ENCODE measurements at regions not wholly inside any gene's neighbourhood (a gene's known extent, or its start where the extent isn't known, plus 50 kb on each side); places are given as distances from the start of the nearest gene placed in this dataset.
"Not testable (repeated sequence)": the region's sequence is repeated elsewhere in the genome, so short reads cannot be mapped to it uniquely, and the experiment has no call there.

DNA sequence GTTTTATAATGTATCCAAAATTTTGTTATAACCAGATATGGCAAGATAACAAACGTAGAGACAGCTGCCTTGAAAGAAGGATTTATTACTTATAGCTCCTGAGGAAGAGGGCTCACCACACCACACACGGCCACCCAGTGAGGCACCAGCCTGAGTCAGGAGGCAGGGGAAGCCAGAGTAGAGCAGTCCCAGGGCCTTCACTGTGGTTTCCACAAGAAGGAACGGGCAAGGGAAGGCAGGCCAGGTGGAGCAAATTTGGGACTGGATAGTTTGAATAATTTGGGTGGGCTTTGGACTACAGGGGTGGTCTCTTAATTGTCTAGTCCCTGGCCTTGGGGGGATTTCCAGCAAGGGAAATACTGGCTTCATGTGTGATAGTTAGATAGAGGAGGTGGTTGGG is 72.5 kb downstream of the RRAGC start:
- no peak for DNase-seq

DNA sequence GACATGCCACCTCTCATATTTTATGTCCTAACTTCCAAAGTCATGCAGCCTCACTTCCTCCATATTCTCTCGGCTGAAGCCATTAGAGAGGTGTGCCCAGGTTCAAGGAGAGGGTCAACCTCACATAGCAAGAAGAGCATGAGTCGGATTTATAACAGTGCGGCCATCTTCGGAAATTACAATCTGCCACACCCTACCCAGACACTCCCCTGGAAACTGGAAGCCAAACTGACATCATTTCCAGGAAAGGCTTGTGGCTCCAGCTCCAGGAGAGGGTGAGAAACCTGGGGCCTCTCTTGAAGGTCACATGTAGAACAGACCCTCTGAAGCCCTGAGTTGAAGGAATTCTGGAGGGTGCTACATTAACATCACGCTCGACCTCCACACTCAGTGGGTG is 73.5 kb downstream of the RRAGC start:
- DNase-seq: no peak

DNA sequence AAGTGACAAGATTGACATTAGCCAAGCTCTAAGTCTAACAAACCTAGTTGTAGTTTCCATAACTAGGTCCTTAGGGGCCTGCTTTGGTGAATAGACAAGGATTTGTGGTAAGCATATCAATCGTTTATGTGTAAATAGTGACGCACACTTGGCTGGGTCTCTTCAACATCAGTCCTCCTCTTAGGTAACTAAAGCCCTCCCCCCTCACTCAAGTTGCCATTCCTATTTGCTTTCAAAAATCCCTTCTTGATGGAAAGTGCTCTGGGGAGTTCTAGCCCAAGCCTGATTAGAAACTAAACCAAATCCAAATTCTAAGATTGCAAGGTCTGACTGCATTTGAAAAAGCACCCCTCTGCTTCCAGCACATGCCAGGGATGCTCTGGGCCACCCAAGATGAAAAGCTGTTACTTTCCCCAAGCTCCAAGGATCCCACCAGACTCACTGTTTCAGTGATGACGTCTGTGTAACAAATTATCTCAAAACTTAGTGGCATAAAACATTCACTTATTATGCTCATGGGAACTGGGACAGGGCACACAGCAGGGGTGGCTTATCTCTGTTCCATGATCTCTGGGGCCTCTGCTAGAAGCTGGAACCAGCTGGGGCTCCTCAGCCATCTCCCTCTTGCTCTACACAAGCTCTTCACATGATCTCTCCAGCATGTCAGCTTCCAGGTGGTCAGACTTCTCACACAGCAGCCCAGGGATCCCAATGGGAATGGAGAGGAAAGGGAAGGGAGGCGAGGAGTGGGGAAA is 74.1 kb downstream of the RRAGC start:
- DNase-seq: no peak

DNA sequence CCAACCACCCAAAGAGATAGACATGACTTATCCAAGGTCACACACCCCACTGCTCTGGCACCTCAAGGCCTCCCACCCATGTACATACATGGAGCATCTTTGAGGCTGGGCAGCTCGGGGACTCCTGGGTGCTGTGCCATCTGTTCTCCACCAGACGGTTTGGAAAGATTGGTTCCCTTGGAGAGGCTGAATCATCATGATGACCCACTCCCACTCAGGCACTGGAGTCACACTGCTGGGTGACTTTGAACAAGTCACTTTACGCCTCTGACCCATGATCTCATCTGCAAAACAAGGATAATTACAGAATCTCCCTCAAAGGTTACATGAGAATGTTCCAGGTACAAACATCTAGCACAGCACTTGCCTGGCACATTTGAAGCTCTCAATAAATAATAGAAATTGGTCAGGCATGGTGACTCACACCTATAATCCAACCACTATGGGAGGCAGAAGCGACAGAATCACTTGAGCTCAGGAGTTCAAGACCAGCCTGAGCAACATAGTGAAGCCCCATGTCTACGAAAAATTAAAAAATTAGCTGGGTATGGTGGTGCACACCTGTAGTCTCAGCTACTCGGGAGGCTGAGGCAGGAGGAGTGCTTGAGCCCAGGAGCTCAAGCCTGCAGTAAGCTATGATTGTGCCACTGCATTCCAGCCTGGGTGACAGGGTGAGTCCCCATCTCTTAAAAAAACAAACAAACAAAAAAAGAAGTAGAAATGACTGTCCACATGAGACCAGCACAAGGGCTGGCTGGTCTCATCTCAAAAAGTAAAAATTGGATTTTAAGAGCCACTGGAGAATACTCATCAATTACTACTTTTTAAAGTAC is 74.9 kb downstream of the RRAGC start:
- DNase-seq: peak; percentile 26 to 66 (median 54)

DNA sequence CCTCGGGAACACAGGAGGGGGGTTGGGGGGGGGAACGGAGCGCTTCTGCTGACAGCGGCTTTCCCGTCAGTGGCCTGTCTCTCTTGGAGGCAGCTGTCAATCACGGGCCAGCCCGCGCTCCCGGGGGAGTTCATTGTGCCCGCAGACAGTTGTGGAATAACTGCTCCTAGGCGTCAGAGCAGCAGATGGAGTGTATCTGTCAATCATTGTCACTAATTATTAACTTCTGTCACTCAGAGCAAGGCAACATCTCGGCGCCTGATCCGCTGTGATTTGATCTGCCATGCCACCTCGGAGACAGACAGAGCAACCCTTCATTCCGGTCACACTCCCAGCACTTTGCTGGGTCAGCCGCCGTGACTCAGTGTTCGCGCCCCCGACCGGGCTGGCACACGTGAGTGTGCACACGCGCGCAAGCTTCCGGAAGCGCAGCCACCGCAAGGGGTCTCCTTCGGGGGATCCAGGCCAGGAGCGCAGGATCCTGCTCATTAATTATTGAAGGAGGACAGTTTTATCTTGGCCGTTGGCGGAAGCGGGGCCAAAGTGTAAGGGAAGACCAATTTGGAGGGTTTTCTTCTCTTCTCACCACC is 75.8 kb downstream of the RRAGC start:
- DNase-seq: peak in 1 of 4 experiments; percentile 15

DNA sequence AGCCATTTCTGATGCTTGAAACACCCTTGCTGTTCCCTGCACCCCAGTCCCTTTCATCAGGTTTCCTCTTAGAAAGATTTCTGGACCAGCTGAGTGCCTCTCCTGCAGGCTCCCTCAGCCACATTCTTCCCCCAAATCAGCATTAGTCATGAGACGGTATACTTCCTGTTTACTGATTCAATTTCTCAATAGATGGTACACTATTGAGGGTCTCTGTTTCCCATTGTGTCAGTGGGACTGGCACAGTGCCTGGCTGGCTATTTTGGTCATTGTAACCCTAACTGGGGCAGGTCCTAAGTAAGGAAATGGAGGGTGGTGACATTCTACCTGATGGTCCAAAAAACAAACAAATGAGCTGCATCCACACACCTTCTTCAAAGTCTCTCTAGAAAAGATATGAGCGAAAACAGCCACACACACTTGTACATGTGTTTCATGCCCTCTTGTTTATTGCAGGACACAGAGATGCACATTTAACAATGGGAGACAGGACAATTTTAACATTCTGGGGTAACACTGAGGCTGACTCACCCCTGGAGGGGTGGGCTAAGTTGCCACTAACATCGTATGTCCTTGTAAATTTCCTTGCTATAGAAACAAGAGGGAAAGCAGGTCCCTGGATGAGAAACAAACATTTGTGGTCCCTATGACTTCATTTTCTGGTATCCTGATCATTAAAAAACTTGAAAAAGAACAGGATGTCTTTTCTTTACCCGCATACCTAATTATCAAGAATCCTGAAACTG is 77.5 kb downstream of the RRAGC start:
- peak in 2 of 4 experiments; percentile 13 to 14 for DNase-seq

DNA sequence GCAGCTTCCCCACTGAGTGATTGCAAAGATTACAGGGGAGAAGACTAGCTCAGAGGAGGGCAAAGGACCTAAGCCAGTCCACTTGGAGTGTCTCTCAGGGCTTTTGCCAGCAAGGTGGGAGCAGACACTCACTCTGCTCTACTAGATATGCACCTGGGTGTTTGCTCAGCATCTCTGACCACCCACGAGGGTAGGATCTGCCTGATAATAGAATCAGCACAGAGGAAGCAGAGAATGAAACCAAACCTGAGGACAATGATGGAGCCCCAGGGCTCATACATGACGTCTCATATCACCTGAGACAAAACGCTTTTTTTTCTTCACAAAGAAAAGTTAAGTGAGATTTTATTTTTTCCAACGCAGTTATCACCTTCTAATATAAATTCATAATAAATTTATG is 79.4 kb downstream of the RRAGC start:
- DNase-seq: no peak

DNA sequence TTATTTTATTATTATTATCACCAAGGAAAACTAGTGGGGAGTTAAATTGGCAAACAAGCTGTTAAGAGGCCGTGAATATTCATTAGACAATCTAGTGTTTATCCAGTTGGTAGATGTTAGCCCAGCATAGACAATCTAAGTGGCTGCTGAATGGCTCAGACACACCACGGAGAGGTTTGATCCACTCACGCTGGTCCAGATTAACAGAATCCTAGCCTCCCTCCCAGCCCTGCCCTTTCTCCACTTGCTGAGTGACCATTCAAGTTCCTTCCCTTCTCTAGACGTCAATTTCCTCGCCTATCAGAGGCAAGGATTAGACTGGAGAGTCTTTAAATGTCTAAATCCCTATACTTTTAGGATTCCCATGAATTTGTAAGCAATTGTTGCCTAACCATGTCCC is 80.1 kb downstream of the RRAGC start:
- DNase-seq: no peak

DNA sequence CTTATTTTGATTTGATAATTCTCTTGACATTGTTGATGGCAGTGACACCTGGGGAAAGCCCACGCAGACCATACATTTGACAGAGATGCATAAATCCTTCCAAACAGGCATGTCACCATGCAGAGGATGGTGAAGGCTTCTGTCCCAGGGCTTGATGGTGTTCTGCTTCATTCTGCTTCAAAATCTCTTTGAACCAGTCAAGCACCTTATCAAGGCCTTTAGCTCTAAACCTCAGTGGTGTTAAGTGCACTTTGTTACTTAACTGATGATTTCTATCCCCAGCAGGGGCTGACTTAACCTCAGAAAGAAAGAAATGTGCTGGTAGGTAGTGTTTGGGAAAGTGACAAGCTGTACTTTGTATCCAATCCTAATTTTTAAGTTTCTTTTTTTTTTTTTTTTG is 81.1 kb downstream of the RRAGC start:
- DNase-seq: no peak

DNA sequence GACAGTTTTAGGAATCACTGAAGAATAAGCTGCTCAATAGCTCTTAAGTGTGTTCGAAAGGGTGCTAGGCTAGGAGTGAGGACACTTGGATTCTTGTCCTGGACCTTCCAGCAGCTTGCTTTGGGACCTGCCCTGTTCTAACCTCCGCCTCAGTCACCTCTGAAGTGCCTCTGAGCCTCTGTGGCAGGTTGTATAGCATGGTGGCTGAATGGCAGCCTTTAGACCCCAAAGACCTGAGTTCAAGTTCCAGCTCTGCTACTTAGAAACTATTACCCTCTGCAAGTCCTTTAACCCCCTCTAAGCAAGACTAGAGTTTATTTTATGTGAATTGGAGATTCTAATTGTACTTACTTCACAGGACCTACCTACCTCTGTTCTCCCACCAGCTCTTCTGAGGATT is 81.5 kb downstream of the RRAGC start:
- no peak for DNase-seq

DNA sequence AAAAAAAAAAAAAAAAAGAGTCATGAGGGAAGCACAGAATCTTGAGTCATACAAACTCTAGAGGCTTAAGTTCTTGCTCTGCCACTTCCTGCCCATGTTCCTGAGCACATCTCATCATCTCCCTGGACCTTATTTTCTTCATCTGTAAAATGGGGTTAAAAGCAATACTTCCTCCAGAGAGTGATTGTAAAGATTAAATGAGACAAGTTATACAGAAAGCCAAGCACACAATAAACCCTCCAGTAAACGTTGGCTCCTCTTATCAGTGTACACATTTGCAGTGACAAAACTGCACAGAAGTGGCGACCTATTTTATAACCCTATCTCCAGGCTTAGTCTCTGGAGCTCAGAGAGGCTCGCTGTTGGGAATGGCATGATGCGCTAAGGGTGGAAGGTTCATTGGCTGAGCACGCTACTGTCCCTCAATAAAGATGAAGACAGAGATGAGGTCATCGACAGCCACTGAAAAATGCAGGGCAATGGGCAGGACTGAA is 82.1 kb downstream of the RRAGC start:
- no peak for DNase-seq

DNA sequence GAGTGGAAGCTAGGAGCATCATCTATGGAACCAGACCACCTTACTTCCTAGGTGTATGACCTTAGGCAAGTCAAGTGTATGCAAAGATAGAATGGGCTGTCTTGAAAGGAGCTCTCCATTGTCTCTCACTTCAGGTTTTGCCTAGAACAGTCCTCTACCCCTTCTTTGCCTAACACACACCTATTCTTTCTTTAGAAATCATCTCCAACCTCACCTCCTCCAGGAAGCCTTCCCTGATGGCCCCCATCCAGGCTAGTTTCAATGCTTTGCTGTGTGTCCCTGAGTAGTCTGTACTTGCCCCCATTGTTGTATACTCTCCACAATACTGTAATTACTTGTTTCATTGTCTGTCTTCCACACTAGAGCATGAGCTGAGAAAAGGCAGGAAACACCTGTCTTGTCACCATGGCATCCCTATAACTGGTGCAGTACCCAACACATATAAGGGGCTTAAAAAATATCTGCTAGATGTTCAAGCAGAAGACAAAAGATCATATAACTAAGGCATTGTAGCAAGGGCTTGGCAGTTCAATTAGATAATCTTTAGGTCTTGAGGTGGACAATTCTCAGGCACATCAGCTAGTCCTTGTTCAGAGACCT is 83.0 kb downstream of the RRAGC start:
- no peak for DNase-seq

DNA sequence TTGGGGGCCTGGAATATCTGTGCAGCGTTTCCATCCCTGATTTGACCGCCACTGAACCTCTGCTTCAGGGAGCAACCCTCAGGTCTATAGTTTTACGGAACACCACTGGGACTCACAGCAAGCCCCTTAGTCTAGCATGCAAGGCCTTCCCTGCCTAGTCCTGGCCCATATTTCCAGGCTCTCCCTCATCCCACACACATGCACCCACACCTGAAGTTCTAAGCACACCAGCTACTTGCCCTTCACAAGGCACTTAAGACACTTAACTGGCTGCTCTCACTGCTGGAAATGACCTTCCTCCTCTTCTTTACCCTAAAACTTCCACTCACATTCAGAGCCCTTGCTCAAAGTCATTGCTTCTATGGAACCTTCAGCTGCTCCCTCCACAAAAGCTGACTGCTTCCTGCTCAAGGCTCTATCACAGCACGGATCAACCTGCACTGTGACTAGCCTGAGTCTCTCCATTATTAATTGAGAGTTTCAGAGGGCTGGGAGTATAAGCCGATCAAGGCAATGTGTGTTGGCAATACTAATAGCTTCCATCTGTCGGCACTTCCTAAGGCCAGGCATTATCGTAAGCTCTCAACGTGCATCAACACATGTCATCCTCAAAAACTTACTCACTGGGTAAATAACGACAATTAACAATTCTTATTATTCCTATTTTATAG is 84.3 kb downstream of the RRAGC start:
- no peak for DNase-seq

DNA sequence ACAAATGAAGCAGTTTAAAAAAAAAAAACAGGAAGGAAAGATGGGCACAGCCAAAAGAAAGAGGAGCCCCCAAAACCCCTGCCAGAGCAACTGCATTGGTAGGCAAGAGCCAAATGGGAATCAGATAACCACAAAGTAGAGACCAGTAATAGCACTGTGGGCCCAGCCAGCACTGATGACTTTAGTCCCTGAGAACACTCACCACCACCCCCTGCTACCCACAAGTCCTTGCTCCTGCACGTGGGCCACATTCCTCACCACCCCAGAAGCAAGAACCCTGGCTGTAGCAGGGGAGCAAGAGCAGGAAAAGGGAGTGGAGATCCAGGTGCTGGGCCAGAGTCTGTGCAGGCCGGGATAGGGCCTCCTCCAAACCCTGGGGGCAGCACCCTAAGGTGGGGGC is 86.1 kb downstream of the RRAGC start:
- no peak for DNase-seq

DNA sequence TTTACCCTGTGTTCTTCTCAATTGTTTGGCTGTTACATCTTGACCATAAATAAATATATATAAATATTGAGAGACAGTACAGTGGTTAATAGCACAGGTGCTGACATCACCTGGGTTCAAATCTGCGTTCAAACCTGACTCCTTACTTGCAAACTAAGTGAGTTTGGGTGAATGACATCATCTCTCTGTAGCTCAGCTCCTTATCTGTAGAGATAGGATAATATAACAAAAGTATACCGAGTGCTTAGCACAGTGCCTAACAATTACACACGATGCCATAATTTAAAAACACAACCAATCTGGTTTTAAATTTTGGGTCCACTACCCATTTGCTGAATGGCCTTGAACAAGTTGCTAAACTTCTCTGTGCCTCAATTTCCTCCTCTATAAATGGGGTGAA is 86.6 kb downstream of the RRAGC start:
- no peak for DNase-seq

DNA sequence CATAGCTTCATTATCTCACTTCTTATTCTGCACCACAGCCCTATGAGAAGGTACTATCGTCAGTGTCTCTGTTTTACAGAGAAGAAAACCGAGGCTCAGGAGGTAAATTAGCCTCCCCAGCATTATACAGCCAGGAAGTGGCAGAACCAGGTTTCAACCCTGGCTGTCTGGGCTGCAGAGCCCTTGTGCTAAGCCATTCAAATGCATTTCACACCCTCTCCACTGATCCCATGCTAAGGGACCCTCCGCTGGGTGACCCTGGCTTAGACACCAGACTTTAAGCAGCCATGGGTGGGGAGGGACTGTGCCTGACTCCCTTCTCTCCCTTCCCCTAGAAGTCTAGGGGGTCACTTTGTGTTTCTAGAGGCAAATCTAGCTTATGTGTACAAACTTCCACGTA is 87.5 kb downstream of the RRAGC start:
- DNase-seq: no peak

DNA sequence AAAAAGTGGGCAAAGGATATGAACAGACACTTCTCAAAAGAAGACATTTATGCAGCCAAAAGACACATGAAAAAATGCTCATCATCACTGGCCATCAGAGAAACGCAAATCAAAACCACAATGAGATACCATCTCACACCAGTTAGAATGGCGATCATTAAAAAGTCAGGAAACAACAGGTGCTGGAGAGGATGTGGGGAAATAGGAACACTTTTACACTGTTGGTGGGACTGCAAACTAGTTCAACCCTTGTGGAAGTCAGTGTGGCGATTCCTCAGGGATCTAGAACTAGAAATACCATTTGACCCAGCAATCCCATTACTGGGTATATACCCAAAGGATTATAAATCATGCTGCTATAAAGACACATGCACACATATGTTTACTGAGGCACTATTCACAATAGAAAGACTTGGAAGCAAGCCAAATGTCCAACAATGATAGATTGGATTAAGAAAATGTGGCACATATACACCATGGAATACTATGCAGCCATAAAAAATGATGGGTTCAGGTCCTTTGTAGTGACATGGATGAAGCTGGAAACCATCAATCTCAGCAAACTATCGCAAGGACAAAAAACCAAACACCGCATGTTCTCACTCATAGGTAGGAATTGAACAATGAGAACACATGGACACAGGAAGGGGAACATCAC is 88.9 kb downstream of the RRAGC start:
- not testable (repeated sequence) for DNase-seq

DNA sequence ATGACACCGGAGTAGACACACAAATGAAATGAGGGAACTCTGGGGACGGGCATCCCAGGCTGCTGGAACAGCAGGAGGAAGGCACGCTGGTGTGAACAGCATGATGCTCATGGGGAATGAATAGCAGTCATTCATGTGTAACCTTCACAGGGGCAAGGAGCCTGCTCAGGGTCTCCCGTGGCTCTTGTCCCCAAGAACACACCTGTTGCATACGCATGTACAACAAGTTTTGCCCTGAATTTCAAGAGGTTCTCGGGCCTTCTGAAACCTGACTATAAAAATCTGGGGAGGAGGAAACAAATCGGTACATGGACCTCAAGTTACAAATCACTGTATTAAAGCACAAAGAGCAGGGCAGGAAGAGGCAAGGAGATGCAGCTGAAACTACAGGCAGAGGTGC is 93.4 kb downstream of the RRAGC start:
- DNase-seq: no peak

DNA sequence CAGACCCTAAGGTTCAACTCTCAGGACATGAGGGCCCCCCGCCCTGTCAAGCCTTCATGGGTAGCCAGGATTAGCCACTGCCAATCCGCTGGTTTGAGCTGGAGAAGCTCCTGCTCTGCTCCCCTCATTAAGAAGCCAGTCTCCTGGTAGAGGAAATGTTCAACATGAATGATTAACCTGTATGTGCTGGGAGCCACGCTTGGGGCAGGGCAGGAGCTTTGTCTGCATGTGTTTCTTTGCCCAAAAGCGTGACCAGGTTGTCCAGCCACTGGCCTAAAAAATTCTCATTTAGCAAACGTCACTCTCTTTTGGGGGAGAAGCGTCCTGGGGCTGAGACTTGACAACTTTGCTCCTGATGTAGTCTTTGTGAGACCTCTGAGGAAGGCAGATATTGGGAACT is 96.5 kb downstream of the RRAGC start:
- no peak for DNase-seq

DNA sequence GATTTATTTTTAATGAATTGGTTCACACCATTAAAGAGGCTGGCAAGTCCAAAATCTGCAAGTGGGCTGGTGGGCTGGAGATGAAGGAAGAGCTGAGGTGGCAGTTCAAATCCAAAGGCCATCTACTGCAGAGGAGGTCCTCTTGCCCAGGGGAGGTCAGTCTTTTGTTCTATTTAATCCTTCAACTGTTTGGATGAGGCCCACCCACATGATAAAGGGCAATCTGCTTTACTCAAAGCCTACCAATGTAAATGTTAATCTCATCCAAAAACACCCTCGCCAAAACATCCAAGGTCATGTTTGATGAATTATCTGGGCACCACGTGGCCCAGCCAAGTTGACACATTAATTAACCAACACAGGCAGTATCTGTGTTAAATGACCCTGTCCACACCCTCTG is 99.0 kb downstream of the RRAGC start:
- DNase-seq: no peak

DNA sequence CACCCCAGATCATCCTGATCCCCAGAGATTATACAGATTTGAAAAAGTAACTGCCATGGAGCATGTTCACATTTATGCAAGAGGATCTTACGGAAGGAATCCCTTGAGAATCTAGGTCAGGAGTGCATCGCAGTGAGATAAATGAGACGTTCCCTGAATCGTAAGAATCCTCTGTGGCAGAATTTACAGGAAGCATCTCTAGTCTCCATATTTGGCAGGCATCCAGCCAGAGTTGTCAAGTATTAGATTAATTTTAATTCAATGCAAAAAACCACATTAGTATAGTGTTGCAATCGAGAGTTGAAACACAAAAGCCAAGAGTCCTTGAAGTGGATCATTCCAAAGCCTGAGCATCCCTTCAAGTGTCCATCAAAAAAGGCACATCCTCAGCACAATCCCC is 100.8 kb downstream of the RRAGC start:
- no peak for DNase-seq

Measured in suppressor macrophage (primary cell).